Adrenal gland (tissue), 5 donors: ENCODE measurements at regions not wholly inside any gene's neighbourhood (a gene's known extent, or its start where the extent isn't known, plus 50 kb on each side); places are given as distances from the start of the nearest gene placed in this dataset.

ENCODE experiments used
- CTCF ChIP-seq, 6 experiments: fragments of 450-650 bp in 4 of 6; fragments of 200-600 bp in 2 of 6; sonication (generic) in 1 of 6; IDR thresholded peaks; 1 replicate in 5 of 6; 2 replicates in 1 of 6; pipeline versions ENCODE4 v1.5.1 to v1.8.0; 2016 to 2021; ENCODE audit warnings: antibody characterized with exemption in 6 of 6, mild to moderate bottlenecking in 2 of 6, moderate library complexity in 1 of 6
- POLR2A ChIP-seq, 2 donors: fragments of 450-650 bp; IDR thresholded peaks; one replicate each; pipeline ENCODE4 v1.6.1; 2017; ENCODE audit warnings: antibody characterized with exemption in 2 of 2, mild to moderate bottlenecking in 2 of 2, moderate library complexity in 1 of 2
- donor health status: DM: no; HTN: no; CAD: no.

GRCh38 chr5:89230178-89230577 is 347.2 kb upstream of the MEF2C start:
- no peak for TF ChIP-seq CTCF (IDR thresholded peaks at IDR 0.05)
- TF ChIP-seq POLR2A (IDR thresholded peaks at IDR 0.05): no peak
